Endothelial cell of umbilical vein (primary cell): ENCODE measurements at regions not wholly inside any gene's neighbourhood (a gene's known extent, or its start where the extent isn't known, plus 50 kb on each side); places are given as distances from the start of the nearest gene placed in this dataset.

ENCODE experiments used
- BruUV-seq: library from RNA; stranded (reverse); fragments of 400-500 nt; replicated peaks from 2 replicates; lab custom pipeline; 2021; lab: Mats Ljungman, UMichigan
- CTCF ChIA-PET: fragments of 300-600, 350-600 bp; sonication (Branson Sonifier 250); formaldehyde crosslinking; loops from one replicate; lab custom pipeline; 2021; ENCODE audit warnings: antibody characterized with exemption, inconsistent platforms; lab: Charles Lee
- POLR2A ChIA-PET: fragments of 300-600, 350-600 bp; sonication (Branson Sonifier 250); formaldehyde crosslinking; loops from one replicate; lab custom pipeline; 2021; ENCODE audit warnings: antibody characterized with exemption, inconsistent platforms; lab: Charles Lee
- DNase-seq: peaks from one replicate; pipeline ENCODE4 v3.0.0-alpha.2; 2011; ENCODE audit warnings: low read depth, low spot score
- FAIRE-seq: peaks from 2 replicates; lab custom pipeline; 2011; peaks lifted over from hg19 to GRCh38; lab: Jason Lieb, UNC
- H2AFZ ChIP-seq: 2 replicates; pipeline ENCODE4 v1.6.0; 2012; ENCODE audit warnings: low read depth, low read length, control low read depth, inconsistent platforms
- H3K27ac ChIP-seq: 2 replicates; pipeline ENCODE4 v1.5.1; 2011; ENCODE audit warnings: low read depth, mild to moderate bottlenecking, control low read depth, low read length, moderate library complexity; ENCODE audit not compliant: insufficient read depth
- H3K27me3 ChIP-seq, 2 experiments: 2 replicates each; pipeline versions ENCODE4 v1.6.0 to v1.6.1; 2011; ENCODE audit warnings: low read length in 2 of 2, mixed read lengths in 1 of 2; ENCODE audit not compliant: control insufficient read depth in 2 of 2, insufficient read depth in 2 of 2
- H3K36me3 ChIP-seq, 2 experiments: 2 replicates in 1 of 2; 3 replicates in 1 of 2; pipeline ENCODE4 v1.5.1; 2011; ENCODE audit warnings: low read length in 2 of 2, mild to moderate bottlenecking in 1 of 2, moderate library complexity in 1 of 2; ENCODE audit not compliant: control insufficient read depth in 2 of 2, insufficient read depth in 2 of 2; ENCODE audit errors: extremely low read depth in 1 of 2
- H3K4me1 ChIP-seq: 3 replicates; pipeline ENCODE4 v1.5.1; 2011; ENCODE audit warnings: mild to moderate bottlenecking, low read length; ENCODE audit not compliant: control insufficient read depth, insufficient read depth; ENCODE audit errors: extremely low read depth
- H3K4me2 ChIP-seq: 2 replicates; pipeline ENCODE4 v1.6.1; 2011; ENCODE audit warnings: low read length, control low read depth, mixed read lengths; ENCODE audit not compliant: insufficient read depth
- H3K4me3 ChIP-seq, 3 experiments: fragments of 200-600 bp in 1 of 3; sonication (generic), shearing (Covaris generic) in 1 of 3; replicated peaks in 1 of 3; 2 replicates each; pipeline ENCODE4 v1.5.1; 2011 to 2016; ENCODE audit warnings: control low read depth in 3 of 3, low read length in 3 of 3, mild to moderate bottlenecking in 2 of 3, inconsistent platforms in 1 of 3, low read depth in 1 of 3, moderate library complexity in 1 of 3; ENCODE audit not compliant: insufficient read depth in 1 of 3
- H3K79me2 ChIP-seq: 2 replicates; pipeline ENCODE4 v1.6.0; 2012; ENCODE audit warnings: low read length, inconsistent platforms; ENCODE audit not compliant: control insufficient read depth, insufficient read depth
- H3K9ac ChIP-seq: replicated peaks from 2 replicates; pipeline ENCODE3; 2011; ENCODE audit warnings: low read length, control low read depth; ENCODE audit not compliant: insufficient read depth; ENCODE audit errors: extremely low read depth
- H3K9me1 ChIP-seq: replicated peaks from 3 replicates; pipeline ENCODE4 v1.6.0; 2011; ENCODE audit warnings: mild to moderate bottlenecking, low read length; ENCODE audit not compliant: control insufficient read depth, insufficient read depth; ENCODE audit errors: extremely low read depth
- H3K9me3 ChIP-seq: replicated peaks from 2 replicates; pipeline ENCODE4 v1.5.1; 2012; ENCODE audit warnings: low read length, inconsistent platforms; ENCODE audit not compliant: control insufficient read depth, insufficient read depth
- H4K20me1 ChIP-seq: replicated peaks from 2 replicates; pipeline ENCODE3; 2011; ENCODE audit warnings: mild to moderate bottlenecking, low read length; ENCODE audit not compliant: control insufficient read depth, insufficient read depth; ENCODE audit errors: extremely low read depth
- CTCF ChIP-seq, 2 donors: IDR thresholded peaks; 1 replicate in 1 of 2; 2 replicates in 1 of 2; pipeline ENCODE4 v1.5.1; 2011; ENCODE audit warnings: low read length in 2 of 2, mild to moderate bottlenecking in 2 of 2, moderate library complexity in 2 of 2, control low read depth in 1 of 2, inconsistent platforms in 1 of 2, low read depth in 1 of 2; ENCODE audit not compliant: insufficient read depth in 1 of 2; ENCODE audit errors: extremely low read depth in 1 of 2
- EZH2 ChIP-seq: IDR thresholded peaks from 2 replicates; pipeline ENCODE4 v1.6.1; 2012; ENCODE audit warnings: borderline replicate concordance, low read depth, mild to moderate bottlenecking, moderate library complexity, low read length, inconsistent platforms; ENCODE audit not compliant: severe bottlenecking
- FOS ChIP-seq: IDR thresholded peaks from 2 replicates; pipeline ENCODE4 v1.6.1; 2011; ENCODE audit warnings: mild to moderate bottlenecking, low read length, moderate library complexity, borderline replicate concordance; ENCODE audit not compliant: insufficient read depth
- GATA2 ChIP-seq: IDR thresholded peaks from 2 replicates; pipeline ENCODE4 v1.7.0; 2011; ENCODE audit warnings: low read depth, mild to moderate bottlenecking, moderate library complexity, mixed read lengths, low read length; ENCODE audit not compliant: insufficient read length, insufficient read depth
- JUN ChIP-seq: IDR thresholded peaks from 2 replicates; pipeline ENCODE4 v1.6.1; 2011; ENCODE audit warnings: borderline replicate concordance, low read depth; ENCODE audit not compliant: insufficient read length, insufficient read depth
- MAX ChIP-seq: IDR thresholded peaks from 2 replicates; pipeline ENCODE4 v1.6.1; 2011; ENCODE audit not compliant: insufficient read depth, insufficient read length
- MYC ChIP-seq: IDR thresholded peaks from one replicate; pipeline ENCODE4 v1.6.1; 2011; ENCODE audit warnings: mild to moderate bottlenecking, low read depth, low read length
- POLR2A ChIP-seq: IDR thresholded peaks from 2 replicates; pipeline ENCODE4 v1.6.1; 2012; ENCODE audit warnings: low read depth, mild to moderate bottlenecking, control low read depth, low read length
- POLR2AphosphoS5 ChIP-seq: IDR thresholded peaks from 2 replicates; pipeline ENCODE4 v1.6.1; 2012; ENCODE audit warnings: low read depth, mild to moderate bottlenecking, control low read depth, low read length, moderate library complexity; ENCODE audit not compliant: insufficient read depth
- dilution Hi-C: fragments of 300-500 bp; cut with MboI; formaldehyde crosslinking; loops from one replicate; pipeline ENCODE4 v1.15.0; 2019; ENCODE audit warnings: low sequenced_read_pairs; ENCODE audit not compliant: extremely low pct_ligation_motif_present
- intact Hi-C: fragments of 100-400 bp; cut with micrococcal nuclease; formaldehyde crosslinking; loops from one replicate; pipeline ENCODE4 v1.10.0; 2022

- Histone ChIP-seq H4K20me1 (no peaks in the 10 kb centered on the region), H2AFZ (no peak overlapping the region), H3K4me1 (no peaks in the 10 kb centered on the region), H3K4me3 (no peak overlapping the region), H3K79me2 (no peaks in the 10 kb centered on the region), H3K36me3 (no peaks in the 10 kb centered on the region), H3K4me2 (no peak overlapping the region), H3K9ac (no peak overlapping the region), H3K9me1 (no peaks in the 10 kb centered on the region), H3K27me3 (no peaks in the 10 kb centered on the region), H3K9me3 (no peaks in the 10 kb centered on the region), H3K27ac (no peak overlapping the region)
- no TSS peak for BruUV-seq
- DNase-seq (no peak), FAIRE-seq (no peak)
- TF ChIP-seq FOS (no peak), MYC (no peak), EZH2 (no peak), POLR2AphosphoS5 (no peak), MAX (no peak), CTCF (IDR thresholded peaks at IDR 0.05; ENCODE audit: extremely low read depth in 1 of 2, insufficient read depth in 1 of 2, low read depth in 1 of 2, low read length in 2 of 2) (no peak), POLR2A (no peak), GATA2 (no peak), JUN (no peak)
- ChIA-PET POLR2A (no interaction called here), CTCF (no interaction called here)
- intact Hi-C loops, result no loop called here
- dilution Hi-C loops, result no loop called here
Observed at GRCh38 chr2:206853915-206854314, 85.4 kb upstream of the CPO start.
